ENCODE measurements at regions not wholly inside any gene's neighbourhood (a gene's known extent, or its start where the extent isn't known, plus 50 kb on each side); places are given as distances from the start of the nearest gene placed in this dataset.

- TF ChIP-seq ATF2 (CRISPR knock-in tag; IDR thresholded peaks at IDR 0.05) (no peak), ZNF619 (CRISPR knock-in tag; IDR thresholded peaks at IDR 0.05) (no peak), PRMT3 (CRISPR knock-in tag; IDR thresholded peaks at IDR 0.05; ENCODE audit: borderline replicate concordance, low read depth) (no peak), ZNF280B (CRISPR knock-in tag; IDR thresholded peaks at IDR 0.05; ENCODE audit: borderline replicate concordance) (no peak), ZBTB7A (CRISPR knock-in tag; IDR thresholded peaks at IDR 0.05) (no peak), ZMYM4 (CRISPR knock-in tag; IDR thresholded peaks at IDR 0.05) (no peak), SALL2 (CRISPR knock-in tag; IDR thresholded peaks at IDR 0.05) (no peak), ZNF18 (CRISPR knock-in tag; IDR thresholded peaks at IDR 0.05; ENCODE audit: insufficient replicate concordance) (no peak), PATZ1 (CRISPR knock-in tag; IDR thresholded peaks at IDR 0.05) (no peak), KDM5A (IDR thresholded peaks at IDR 0.05; ENCODE audit: borderline replicate concordance, low read length) (no peak), GZF1 (CRISPR knock-in tag; IDR thresholded peaks at IDR 0.05) (no peak), ISL2 (CRISPR knock-in tag; IDR thresholded peaks at IDR 0.05) (no peak), MYC (CRISPR knock-in tag; IDR thresholded peaks at IDR 0.05; ENCODE audit: borderline replicate concordance) (no peak), SP5 (CRISPR knock-in tag; IDR thresholded peaks at IDR 0.05; ENCODE audit: borderline replicate concordance, low read depth) (no peak), ZNF563 (CRISPR knock-in tag; IDR thresholded peaks at IDR 0.05) (no peak), SKIL (CRISPR knock-in tag; IDR thresholded peaks at IDR 0.05; ENCODE audit: borderline replicate concordance) (no peak), USF2 (IDR thresholded peaks at IDR 0.05; ENCODE audit: low read depth, low read length) (no peak), USF2 (CRISPR knock-in tag; IDR thresholded peaks at IDR 0.05; ENCODE audit: borderline replicate concordance) (no peak), DR1 (CRISPR knock-in tag; IDR thresholded peaks at IDR 0.05) (no peak)
Measured at GRCh38 chr1:19547814-19548213, 62.5 kb upstream of the CAPZB start (continued).
